GM23338 (cell line): ENCODE measurements at regions not wholly inside any gene's neighbourhood (a gene's known extent, or its start where the extent isn't known, plus 50 kb on each side); places are given as distances from the start of the nearest gene placed in this dataset.

Experiments used
- ATAC-seq: fragments of 200-7000 bp; cut with Tn5 transposase; 3 replicates; pipeline ENCODE4 v1.9.1; 2020
- DNase-seq: peaks from one replicate; pipeline ENCODE4 v3.0.0-alpha.2; 2015; ENCODE audit warnings: low spot score
- H2AFZ ChIP-seq: fragments of 200-600 bp; sonication (generic); 2 replicates; pipeline ENCODE4 v1.8.0; 2016; ENCODE audit warnings: antibody characterized with exemption, mild to moderate bottlenecking, moderate library complexity
- H3F3A ChIP-seq: fragments of 200-600 bp; sonication (generic); replicated peaks from 2 replicates; pipeline ENCODE4 v1.8.0; 2017; ENCODE audit warnings: antibody characterized with exemption, mixed run types, low read depth
- H3K27ac ChIP-seq: fragments of 200-600 bp; sonication (generic); 2 replicates; pipeline ENCODE4 v1.6.1; 2016; ENCODE audit warnings: low read depth
- H3K27me3 ChIP-seq: fragments of 200-600 bp; sonication (generic); 2 replicates; pipeline ENCODE4 v1.8.0; 2016; ENCODE audit warnings: mild to moderate bottlenecking, mixed run types, moderate library complexity; ENCODE audit not compliant: insufficient read depth
- H3K36me3 ChIP-seq: fragments of 200-600 bp; sonication (generic); 2 replicates; pipeline ENCODE4 v1.8.0; 2016; ENCODE audit warnings: mild to moderate bottlenecking; ENCODE audit not compliant: insufficient read depth
- H3K4me1 ChIP-seq: fragments of 200-600 bp; sonication (generic); 2 replicates; pipeline ENCODE4 v1.8.0; 2016; ENCODE audit warnings: mild to moderate bottlenecking, moderate library complexity; ENCODE audit not compliant: insufficient read depth
- H3K4me2 ChIP-seq: fragments of 200-600 bp; sonication (generic); 2 replicates; pipeline ENCODE4 v1.7.1; 2017; ENCODE audit warnings: mixed run types
- H3K4me3 ChIP-seq: fragments of 200-600 bp; sonication (generic); 2 replicates; pipeline ENCODE4 v1.6.1; 2016; ENCODE audit warnings: mixed run types
- H3K79me2 ChIP-seq: fragments of 200-600 bp; sonication (generic); replicated peaks from 2 replicates; pipeline ENCODE4 v1.8.0; 2017; ENCODE audit warnings: mild to moderate bottlenecking; ENCODE audit not compliant: insufficient read depth
- H3K9me2 ChIP-seq: fragments of 200-600 bp; sonication (generic); 2 replicates; pipeline ENCODE4 v1.8.0; 2017; ENCODE audit not compliant: insufficient read depth
- H4K20me1 ChIP-seq: fragments of 200-600 bp; sonication (generic); replicated peaks from 2 replicates; pipeline ENCODE4 v1.8.0; 2017; ENCODE audit warnings: mild to moderate bottlenecking; ENCODE audit not compliant: insufficient read depth
- H3K27ac Mint-ChIP-seq: 2 replicates; pipeline ENCODE4 v1.8.0; 2020; ENCODE audit warnings: inconsistent platforms, mild to moderate bottlenecking, moderate library complexity, mixed read lengths
- H3K27me3 Mint-ChIP-seq: 3 replicates; pipeline ENCODE4 v1.8.0; 2022; ENCODE audit warnings: low read depth, mild to moderate bottlenecking, moderate library complexity, mixed read lengths, inconsistent platforms; ENCODE audit not compliant: insufficient read depth, poor library complexity
- H3K36me3 Mint-ChIP-seq: 3 replicates; pipeline ENCODE4 v1.8.0; 2021; ENCODE audit warnings: low read depth, mild to moderate bottlenecking, inconsistent platforms, moderate library complexity, mixed read lengths
- H3K4me1 Mint-ChIP-seq: 3 replicates; pipeline ENCODE4 v1.8.0; 2020; ENCODE audit warnings: mild to moderate bottlenecking, inconsistent platforms, mixed read lengths
- H3K4me3 Mint-ChIP-seq: 3 replicates; pipeline ENCODE4 v1.8.0; 2021; ENCODE audit warnings: moderate library complexity, mild to moderate bottlenecking, inconsistent platforms, mixed read lengths
- H3K9me3 Mint-ChIP-seq: 3 replicates; pipeline ENCODE4 v1.8.0; 2020; ENCODE audit warnings: moderate library complexity, mild to moderate bottlenecking, inconsistent platforms, mixed read lengths
- CREB1 ChIP-seq: fragments of 250-450 bp; sonication (Bioruptor Pico); IDR thresholded peaks from 2 replicates; pipeline ENCODE4 v1.5.0; 2020; ENCODE audit warnings: low read depth, mild to moderate bottlenecking, moderate library complexity
- ETS1 ChIP-seq: IDR thresholded peaks from 2 replicates; pipeline ENCODE4 v1.6.1; 2016; ENCODE audit warnings: antibody characterized with exemption
- EZH2 ChIP-seq: fragments of 200-600 bp; sonication (generic); IDR thresholded peaks from one replicate; pipeline ENCODE4 v1.8.0; 2017; ENCODE audit warnings: antibody characterized with exemption, mild to moderate bottlenecking, low read depth; ENCODE audit not compliant: unreplicated experiment
- EZH2phosphoT487 ChIP-seq: fragments of 200-600 bp; sonication (generic); IDR thresholded peaks from one replicate; pipeline ENCODE4 v1.8.1; 2018; ENCODE audit warnings: antibody characterized with exemption; ENCODE audit not compliant: unreplicated experiment
- JUNB ChIP-seq: IDR thresholded peaks from one replicate; pipeline ENCODE4 v1.6.1; 2016; ENCODE audit warnings: antibody characterized with exemption; ENCODE audit not compliant: unreplicated experiment
- NANOG ChIP-seq: IDR thresholded peaks from 2 replicates; pipeline ENCODE4 v1.6.1; 2016; ENCODE audit warnings: antibody characterized with exemption, borderline replicate concordance
- POLR2AphosphoS5 ChIP-seq: IDR thresholded peaks from 2 replicates; pipeline ENCODE4 v1.6.1; 2016; ENCODE audit warnings: antibody characterized with exemption, low read depth
- REST ChIP-seq: IDR thresholded peaks from one replicate; pipeline ENCODE4 v1.6.1; 2018; ENCODE audit warnings: antibody characterized with exemption; ENCODE audit not compliant: unreplicated experiment
- STAT1 ChIP-seq: IDR thresholded peaks from one replicate; pipeline ENCODE4 v1.6.1; 2016; ENCODE audit warnings: antibody characterized with exemption; ENCODE audit not compliant: unreplicated experiment
- ZNF114 ChIP-seq: fragments of 250-450 bp; sonication (Bioruptor Pico); IDR thresholded peaks from 2 replicates; pipeline ENCODE4 v1.5.0; 2020; ENCODE audit warnings: mild to moderate bottlenecking, moderate library complexity
- ZNF331 ChIP-seq: fragments of 250-450 bp; sonication (Bioruptor Pico); IDR thresholded peaks from 2 replicates; pipeline ENCODE4 v1.5.0; 2020; ENCODE audit warnings: low read depth, mild to moderate bottlenecking, moderate library complexity
- ZNF462 ChIP-seq: fragments of 250-450 bp; sonication (Bioruptor Pico); IDR thresholded peaks from 2 replicates; pipeline ENCODE4 v1.5.0; 2020; ENCODE audit warnings: mild to moderate bottlenecking, moderate library complexity
- TF ChIP-seq, protein P1 (sequence below), 2 experiments: fragments of 200-600 bp in 1 of 2; sonication (generic) in 1 of 2; conservative IDR thresholded peaks; 2 replicates each; pipeline versions ENCODE4 v1.5.1 to v1.6.1; 2016 to 2017; ENCODE audit warnings: antibody characterized with exemption in 2 of 2, low read depth in 2 of 2, mild to moderate bottlenecking in 2 of 2, moderate library complexity in 1 of 2

DNA sequence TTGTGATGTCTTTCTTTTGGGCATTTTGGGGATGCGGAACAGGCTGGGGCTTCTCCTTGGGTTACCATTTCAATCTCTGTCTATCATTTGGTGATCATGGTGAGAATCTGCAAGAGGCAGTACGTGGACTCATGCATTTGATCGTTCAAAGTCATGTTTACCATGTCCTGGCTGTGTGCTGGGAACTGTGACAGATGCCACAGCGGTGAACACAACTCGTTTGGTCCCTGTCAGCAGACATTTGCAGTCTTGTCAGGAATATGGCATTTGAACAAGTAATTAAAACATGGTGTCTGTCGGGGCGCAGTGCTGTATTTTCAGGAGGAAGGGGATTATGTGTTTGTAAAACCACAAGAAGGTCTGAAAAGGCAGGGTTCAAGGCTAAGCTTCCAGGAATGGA is 103.3 kb upstream of the IGSF21 start:
- Histone ChIP-seq H3K27ac (no peak overlapping the region), H3K79me2 (no peaks in the 10 kb centered on the region), H3K27me3 (no peaks in the 10 kb centered on the region), H3K9me2 (no peaks in the 10 kb centered on the region), H3F3A (no peaks in the 10 kb centered on the region), H3K4me1 (peaks cover 1% of the 10 kb centered on the region; the same call in 1 of the 2 replicates), H3K4me3 (no peak overlapping the region), H3K4me2 (no peak overlapping the region), H3K36me3 (no peaks in the 10 kb centered on the region), H4K20me1 (no peaks in the 10 kb centered on the region), H2AFZ (no peak overlapping the region)
- peaks cover 16% of the 10 kb centered on the region for H3K4me1 Mint-ChIP-seq
- no peak overlapping the region for H3K27ac Mint-ChIP-seq
- ATAC-seq, result no peak
- H3K9me3 Mint-ChIP-seq, result no peaks in the 10 kb centered on the region
- TF ChIP-seq CREB1 (CRISPR knock-in tag), result no peak
- no peak for TF ChIP-seq EZH2phosphoT487
- TF ChIP-seq POLR2AphosphoS5, result no peak
- TF ChIP-seq ZNF331 (CRISPR knock-in tag), result no peak
- TF ChIP-seq ZNF114 (CRISPR knock-in tag), result no peak
- no peak for TF ChIP-seq JUNB
- no peak for TF ChIP-seq REST
- TF ChIP-seq ETS1, result no peak
- TF ChIP-seq EZH2, result no peak
- TF ChIP-seq, protein P1, sequence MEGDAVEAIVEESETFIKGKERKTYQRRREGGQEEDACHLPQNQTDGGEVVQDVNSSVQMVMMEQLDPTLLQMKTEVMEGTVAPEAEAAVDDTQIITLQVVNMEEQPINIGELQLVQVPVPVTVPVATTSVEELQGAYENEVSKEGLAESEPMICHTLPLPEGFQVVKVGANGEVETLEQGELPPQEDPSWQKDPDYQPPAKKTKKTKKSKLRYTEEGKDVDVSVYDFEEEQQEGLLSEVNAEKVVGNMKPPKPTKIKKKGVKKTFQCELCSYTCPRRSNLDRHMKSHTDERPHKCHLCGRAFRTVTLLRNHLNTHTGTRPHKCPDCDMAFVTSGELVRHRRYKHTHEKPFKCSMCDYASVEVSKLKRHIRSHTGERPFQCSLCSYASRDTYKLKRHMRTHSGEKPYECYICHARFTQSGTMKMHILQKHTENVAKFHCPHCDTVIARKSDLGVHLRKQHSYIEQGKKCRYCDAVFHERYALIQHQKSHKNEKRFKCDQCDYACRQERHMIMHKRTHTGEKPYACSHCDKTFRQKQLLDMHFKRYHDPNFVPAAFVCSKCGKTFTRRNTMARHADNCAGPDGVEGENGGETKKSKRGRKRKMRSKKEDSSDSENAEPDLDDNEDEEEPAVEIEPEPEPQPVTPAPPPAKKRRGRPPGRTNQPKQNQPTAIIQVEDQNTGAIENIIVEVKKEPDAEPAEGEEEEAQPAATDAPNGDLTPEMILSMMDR (conservative IDR thresholded peaks at IDR 0.05; ENCODE audit: low read depth in 2 of 2), result no peak
- no peak for TF ChIP-seq STAT1
- TF ChIP-seq ZNF462 (CRISPR knock-in tag), result no peak
- no peak for TF ChIP-seq NANOG
- no peak for DNase-seq
- H3K36me3 Mint-ChIP-seq, result no peaks in the 10 kb centered on the region
- H3K27me3 Mint-ChIP-seq, result peaks cover 14% of the 10 kb centered on the region
- no peak overlapping the region for H3K4me3 Mint-ChIP-seq
